GM23338 (cell line): ENCODE measurements at regions not wholly inside any gene's neighbourhood (a gene's known extent, or its start where the extent isn't known, plus 50 kb on each side); places are given as distances from the start of the nearest gene placed in this dataset.

ENCODE experiments used
- ATAC-seq: fragments of 200-7000 bp; cut with Tn5 transposase; 3 replicates; pipeline ENCODE4 v1.9.1; 2020
- DNase-seq: peaks from one replicate; pipeline ENCODE4 v3.0.0-alpha.2; 2015; ENCODE audit warnings: low spot score
- H2AFZ ChIP-seq: fragments of 200-600 bp; sonication (generic); 2 replicates; pipeline ENCODE4 v1.8.0; 2016; ENCODE audit warnings: antibody characterized with exemption, mild to moderate bottlenecking, moderate library complexity
- H3F3A ChIP-seq: fragments of 200-600 bp; sonication (generic); replicated peaks from 2 replicates; pipeline ENCODE4 v1.8.0; 2017; ENCODE audit warnings: antibody characterized with exemption, mixed run types, low read depth
- H3K27ac ChIP-seq: fragments of 200-600 bp; sonication (generic); 2 replicates; pipeline ENCODE4 v1.6.1; 2016; ENCODE audit warnings: low read depth
- H3K27me3 ChIP-seq: fragments of 200-600 bp; sonication (generic); 2 replicates; pipeline ENCODE4 v1.8.0; 2016; ENCODE audit warnings: mild to moderate bottlenecking, mixed run types, moderate library complexity; ENCODE audit not compliant: insufficient read depth
- H3K36me3 ChIP-seq: fragments of 200-600 bp; sonication (generic); 2 replicates; pipeline ENCODE4 v1.8.0; 2016; ENCODE audit warnings: mild to moderate bottlenecking; ENCODE audit not compliant: insufficient read depth
- H3K4me1 ChIP-seq: fragments of 200-600 bp; sonication (generic); 2 replicates; pipeline ENCODE4 v1.8.0; 2016; ENCODE audit warnings: mild to moderate bottlenecking, moderate library complexity; ENCODE audit not compliant: insufficient read depth
- H3K4me2 ChIP-seq: fragments of 200-600 bp; sonication (generic); 2 replicates; pipeline ENCODE4 v1.7.1; 2017; ENCODE audit warnings: mixed run types
- H3K4me3 ChIP-seq: fragments of 200-600 bp; sonication (generic); 2 replicates; pipeline ENCODE4 v1.6.1; 2016; ENCODE audit warnings: mixed run types
- H3K79me2 ChIP-seq: fragments of 200-600 bp; sonication (generic); replicated peaks from 2 replicates; pipeline ENCODE4 v1.8.0; 2017; ENCODE audit warnings: mild to moderate bottlenecking; ENCODE audit not compliant: insufficient read depth
- H3K9me2 ChIP-seq: fragments of 200-600 bp; sonication (generic); 2 replicates; pipeline ENCODE4 v1.8.0; 2017; ENCODE audit not compliant: insufficient read depth
- H4K20me1 ChIP-seq: fragments of 200-600 bp; sonication (generic); replicated peaks from 2 replicates; pipeline ENCODE4 v1.8.0; 2017; ENCODE audit warnings: mild to moderate bottlenecking; ENCODE audit not compliant: insufficient read depth
- H3K27ac Mint-ChIP-seq: 2 replicates; pipeline ENCODE4 v1.8.0; 2020; ENCODE audit warnings: inconsistent platforms, mild to moderate bottlenecking, moderate library complexity, mixed read lengths
- H3K27me3 Mint-ChIP-seq: 3 replicates; pipeline ENCODE4 v1.8.0; 2022; ENCODE audit warnings: low read depth, mild to moderate bottlenecking, moderate library complexity, mixed read lengths, inconsistent platforms; ENCODE audit not compliant: insufficient read depth, poor library complexity
- H3K36me3 Mint-ChIP-seq: 3 replicates; pipeline ENCODE4 v1.8.0; 2021; ENCODE audit warnings: low read depth, mild to moderate bottlenecking, inconsistent platforms, moderate library complexity, mixed read lengths
- H3K4me1 Mint-ChIP-seq: 3 replicates; pipeline ENCODE4 v1.8.0; 2020; ENCODE audit warnings: mild to moderate bottlenecking, inconsistent platforms, mixed read lengths
- H3K4me3 Mint-ChIP-seq: 3 replicates; pipeline ENCODE4 v1.8.0; 2021; ENCODE audit warnings: moderate library complexity, mild to moderate bottlenecking, inconsistent platforms, mixed read lengths
- H3K9me3 Mint-ChIP-seq: 3 replicates; pipeline ENCODE4 v1.8.0; 2020; ENCODE audit warnings: moderate library complexity, mild to moderate bottlenecking, inconsistent platforms, mixed read lengths
- EZH2phosphoT487 ChIP-seq: fragments of 200-600 bp; sonication (generic); IDR thresholded peaks from one replicate; pipeline ENCODE4 v1.8.1; 2018; ENCODE audit warnings: antibody characterized with exemption; ENCODE audit not compliant: unreplicated experiment
- NANOG ChIP-seq: IDR thresholded peaks from 2 replicates; pipeline ENCODE4 v1.6.1; 2016; ENCODE audit warnings: antibody characterized with exemption, borderline replicate concordance
- POLR2AphosphoS5 ChIP-seq: IDR thresholded peaks from 2 replicates; pipeline ENCODE4 v1.6.1; 2016; ENCODE audit warnings: antibody characterized with exemption, low read depth
- ZNF114 ChIP-seq: fragments of 250-450 bp; sonication (Bioruptor Pico); IDR thresholded peaks from 2 replicates; pipeline ENCODE4 v1.5.0; 2020; ENCODE audit warnings: mild to moderate bottlenecking, moderate library complexity
- ZNF331 ChIP-seq: fragments of 250-450 bp; sonication (Bioruptor Pico); IDR thresholded peaks from 2 replicates; pipeline ENCODE4 v1.5.0; 2020; ENCODE audit warnings: low read depth, mild to moderate bottlenecking, moderate library complexity
- TF ChIP-seq, protein P1 (sequence below): IDR thresholded peaks from one replicate; pipeline ENCODE4 v1.6.1; 2018; ENCODE audit warnings: antibody characterized with exemption; ENCODE audit not compliant: unreplicated experiment
- TF ChIP-seq, protein P2 (sequence below), 2 experiments: fragments of 200-600 bp in 1 of 2; sonication (generic) in 1 of 2; conservative IDR thresholded peaks; 2 replicates each; pipeline versions ENCODE4 v1.5.1 to v1.6.1; 2016 to 2017; ENCODE audit warnings: antibody characterized with exemption in 2 of 2, low read depth in 2 of 2, mild to moderate bottlenecking in 2 of 2, moderate library complexity in 1 of 2

DNA sequence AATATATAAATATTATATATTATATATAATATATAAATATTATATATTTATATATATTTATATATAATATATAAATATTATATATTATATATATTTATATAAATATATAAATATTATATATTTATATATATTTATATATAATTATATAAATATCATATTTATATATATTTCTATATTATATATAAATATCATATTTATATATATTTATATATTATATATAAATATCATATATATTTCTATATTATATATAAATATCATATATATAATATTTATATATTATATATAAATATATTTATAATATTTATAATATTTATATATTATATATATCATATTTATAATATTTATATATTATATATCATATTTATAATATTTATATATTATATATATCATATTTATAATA, 321.4 kb downstream of the CDH2 start:
- Histone ChIP-seq H3F3A (no peaks in the 10 kb centered on the region), H3K79me2 (no peaks in the 10 kb centered on the region), H3K36me3 (no peaks in the 10 kb centered on the region), H3K4me2 (no peak overlapping the region), H2AFZ (no peak overlapping the region), H3K9me2 (no peaks in the 10 kb centered on the region), H3K27me3 (no peaks in the 10 kb centered on the region), H4K20me1 (no peaks in the 10 kb centered on the region), H3K27ac (no peak overlapping the region), H3K4me1 (no peaks in the 10 kb centered on the region), H3K4me3 (no peak overlapping the region)
- no peak overlapping the region for H3K4me3 Mint-ChIP-seq
- H3K9me3 Mint-ChIP-seq: no peaks in the 10 kb centered on the region; the same call in 2 of the 3 replicates
- no peak for TF ChIP-seq ZNF331 (CRISPR knock-in tag)
- H3K36me3 Mint-ChIP-seq: no peaks in the 10 kb centered on the region
- no peaks in the 10 kb centered on the region for H3K4me1 Mint-ChIP-seq
- DNase-seq (peak; percentile 45), ATAC-seq (no peak)
- no peak overlapping the region for H3K27ac Mint-ChIP-seq
- H3K27me3 Mint-ChIP-seq: no peaks in the 10 kb centered on the region

DNA sequence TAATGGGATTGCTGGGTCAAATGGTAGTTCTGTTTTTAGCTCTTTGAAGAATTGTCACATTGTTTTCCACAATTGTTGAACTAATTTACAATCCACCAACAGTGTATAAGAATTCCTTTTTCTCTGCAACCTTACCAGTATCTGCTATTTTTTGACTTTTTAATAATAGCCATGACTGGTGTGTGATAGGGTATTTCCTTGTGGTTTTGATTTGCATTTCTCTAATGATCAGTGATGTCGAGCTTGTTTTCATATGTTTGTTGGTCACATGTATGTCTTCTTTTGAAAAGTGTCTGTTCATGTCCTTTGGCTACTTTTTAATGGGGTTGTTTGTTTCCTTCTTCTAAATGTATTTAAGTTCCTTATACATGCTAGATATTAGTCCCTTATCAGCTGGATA, 322.3 kb downstream of the CDH2 start:
- no peaks in the 10 kb centered on the region for H3K9me2 ChIP-seq
- Mint-ChIP-seq H3K9me3 (no peaks in the 10 kb centered on the region; the same call in 2 of the 3 replicates), H3K4me1 (no peaks in the 10 kb centered on the region), H3K27me3 (no peaks in the 10 kb centered on the region), H3K36me3 (no peaks in the 10 kb centered on the region), H3K27ac (no peak overlapping the region), H3K4me3 (no peak overlapping the region)
- H3F3A ChIP-seq: no peaks in the 10 kb centered on the region
- H3K4me1 ChIP-seq: no peaks in the 10 kb centered on the region
- no peak overlapping the region for H3K4me3 ChIP-seq
- H2AFZ ChIP-seq: no peak overlapping the region
- no peaks in the 10 kb centered on the region for H3K27me3 ChIP-seq
- H3K36me3 ChIP-seq: no peaks in the 10 kb centered on the region
- DNase-seq (no peak), ATAC-seq (no peak)
- TF ChIP-seq POLR2AphosphoS5 (no peak), ZNF114 (no peak), NANOG (no peak), EZH2phosphoT487 (no peak)
- TF ChIP-seq, protein P1, sequence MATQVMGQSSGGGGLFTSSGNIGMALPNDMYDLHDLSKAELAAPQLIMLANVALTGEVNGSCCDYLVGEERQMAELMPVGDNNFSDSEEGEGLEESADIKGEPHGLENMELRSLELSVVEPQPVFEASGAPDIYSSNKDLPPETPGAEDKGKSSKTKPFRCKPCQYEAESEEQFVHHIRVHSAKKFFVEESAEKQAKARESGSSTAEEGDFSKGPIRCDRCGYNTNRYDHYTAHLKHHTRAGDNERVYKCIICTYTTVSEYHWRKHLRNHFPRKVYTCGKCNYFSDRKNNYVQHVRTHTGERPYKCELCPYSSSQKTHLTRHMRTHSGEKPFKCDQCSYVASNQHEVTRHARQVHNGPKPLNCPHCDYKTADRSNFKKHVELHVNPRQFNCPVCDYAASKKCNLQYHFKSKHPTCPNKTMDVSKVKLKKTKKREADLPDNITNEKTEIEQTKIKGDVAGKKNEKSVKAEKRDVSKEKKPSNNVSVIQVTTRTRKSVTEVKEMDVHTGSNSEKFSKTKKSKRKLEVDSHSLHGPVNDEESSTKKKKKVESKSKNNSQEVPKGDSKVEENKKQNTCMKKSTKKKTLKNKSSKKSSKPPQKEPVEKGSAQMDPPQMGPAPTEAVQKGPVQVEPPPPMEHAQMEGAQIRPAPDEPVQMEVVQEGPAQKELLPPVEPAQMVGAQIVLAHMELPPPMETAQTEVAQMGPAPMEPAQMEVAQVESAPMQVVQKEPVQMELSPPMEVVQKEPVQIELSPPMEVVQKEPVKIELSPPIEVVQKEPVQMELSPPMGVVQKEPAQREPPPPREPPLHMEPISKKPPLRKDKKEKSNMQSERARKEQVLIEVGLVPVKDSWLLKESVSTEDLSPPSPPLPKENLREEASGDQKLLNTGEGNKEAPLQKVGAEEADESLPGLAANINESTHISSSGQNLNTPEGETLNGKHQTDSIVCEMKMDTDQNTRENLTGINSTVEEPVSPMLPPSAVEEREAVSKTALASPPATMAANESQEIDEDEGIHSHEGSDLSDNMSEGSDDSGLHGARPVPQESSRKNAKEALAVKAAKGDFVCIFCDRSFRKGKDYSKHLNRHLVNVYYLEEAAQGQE: no peak
- TF ChIP-seq, protein P2, sequence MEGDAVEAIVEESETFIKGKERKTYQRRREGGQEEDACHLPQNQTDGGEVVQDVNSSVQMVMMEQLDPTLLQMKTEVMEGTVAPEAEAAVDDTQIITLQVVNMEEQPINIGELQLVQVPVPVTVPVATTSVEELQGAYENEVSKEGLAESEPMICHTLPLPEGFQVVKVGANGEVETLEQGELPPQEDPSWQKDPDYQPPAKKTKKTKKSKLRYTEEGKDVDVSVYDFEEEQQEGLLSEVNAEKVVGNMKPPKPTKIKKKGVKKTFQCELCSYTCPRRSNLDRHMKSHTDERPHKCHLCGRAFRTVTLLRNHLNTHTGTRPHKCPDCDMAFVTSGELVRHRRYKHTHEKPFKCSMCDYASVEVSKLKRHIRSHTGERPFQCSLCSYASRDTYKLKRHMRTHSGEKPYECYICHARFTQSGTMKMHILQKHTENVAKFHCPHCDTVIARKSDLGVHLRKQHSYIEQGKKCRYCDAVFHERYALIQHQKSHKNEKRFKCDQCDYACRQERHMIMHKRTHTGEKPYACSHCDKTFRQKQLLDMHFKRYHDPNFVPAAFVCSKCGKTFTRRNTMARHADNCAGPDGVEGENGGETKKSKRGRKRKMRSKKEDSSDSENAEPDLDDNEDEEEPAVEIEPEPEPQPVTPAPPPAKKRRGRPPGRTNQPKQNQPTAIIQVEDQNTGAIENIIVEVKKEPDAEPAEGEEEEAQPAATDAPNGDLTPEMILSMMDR (conservative IDR thresholded peaks at IDR 0.05; ENCODE audit: low read depth in 2 of 2): no peak
- no peaks in the 10 kb centered on the region for H3K79me2 ChIP-seq
- H4K20me1 ChIP-seq: no peaks in the 10 kb centered on the region
- no peak overlapping the region for H3K27ac ChIP-seq
- no peak overlapping the region for H3K4me2 ChIP-seq
